ENCODE measurements at regions not wholly inside any gene's neighbourhood (a gene's known extent, or its start where the extent isn't known, plus 50 kb on each side); places are given as distances from the start of the nearest gene placed in this dataset.

GRCh38 chr13:92938486-92939020 is 288.1 kb upstream of the GPC6 start:
- intact Hi-C loops (cut with DNase I) = no loop called here
- H3K27me3 ChIP-seq = no peaks in the 10 kb centered on the region
- no peaks in the 10 kb centered on the region for H3K9me3 ChIP-seq
- ATAC-seq = no peak
- no peak overlapping the region for H3K4me3 ChIP-seq
- no peak overlapping the region for H3K27ac ChIP-seq
- no peaks in the 10 kb centered on the region for H3K36me3 ChIP-seq
- DNase-seq = peak in 1 of 4 donors; percentile 15
- no peak for TF ChIP-seq CTCF (IDR thresholded peaks at IDR 0.05)
- H3K4me1 ChIP-seq = no peaks in the 10 kb centered on the region

GRCh38 chr13:92941167-92941566 is 285.4 kb upstream of the GPC6 start:
- peak; percentile 69 for ATAC-seq

GRCh38 chr13:92947770-92948434 is 278.7 kb upstream of the GPC6 start:
- ATAC-seq = no peak
- H3K9me3 ChIP-seq = peaks cover 0 to 4% of the 10 kb centered on the region in 2 donors
- H3K27me3 ChIP-seq = no peaks in the 10 kb centered on the region
- intact Hi-C loops (cut with DNase I) = no loop called here
- no peak overlapping the region for H3K4me3 ChIP-seq
- no peaks in the 10 kb centered on the region for H3K4me1 ChIP-seq
- no peaks in the 10 kb centered on the region for H3K36me3 ChIP-seq
- TF ChIP-seq CTCF (IDR thresholded peaks at IDR 0.05) = no peak
- DNase-seq = no peak
- H3K27ac ChIP-seq = no peak overlapping the region

More at GRCh38 chr13:92941167-92941566, 285.4 kb upstream of the GPC6 start:
- Histone ChIP-seq H3K27me3 (no peaks in the 10 kb centered on the region), H3K9me3 (no peaks in the 10 kb centered on the region), H3K4me3 (no peak overlapping the region), H3K36me3 (no peaks in the 10 kb centered on the region), H3K27ac (no peak overlapping the region), H3K4me1 (no peaks in the 10 kb centered on the region)
- DNase-seq = no peak
- TF ChIP-seq CTCF (IDR thresholded peaks at IDR 0.05) = no peak
- intact Hi-C loops (cut with DNase I) = no loop called here

GRCh38 chr13:92950771-92951170 is 275.8 kb upstream of the GPC6 start:
- H3K27me3 ChIP-seq = no peaks in the 10 kb centered on the region
- no peak for ATAC-seq
- TF ChIP-seq CTCF (IDR thresholded peaks at IDR 0.05) = no peak
- DNase-seq = no peak
- no peaks in the 10 kb centered on the region for H3K36me3 ChIP-seq
- no peak overlapping the region for H3K4me3 ChIP-seq
- intact Hi-C loops (cut with DNase I) = no loop called here
- H3K27ac ChIP-seq = no peak overlapping the region
- no peaks in the 10 kb centered on the region for H3K4me1 ChIP-seq
- H3K9me3 ChIP-seq = peaks cover 0 to 6% of the 10 kb centered on the region in 2 donors

- DNase-seq = no peak
- intact Hi-C loops (cut with DNase I) = no loop called here
- no peak overlapping the region for H3K4me3 ChIP-seq
- H3K36me3 ChIP-seq = no peaks in the 10 kb centered on the region
- peaks cover 0 to 6% of the 10 kb centered on the region in 2 donors for H3K9me3 ChIP-seq
- no peaks in the 10 kb centered on the region for H3K27me3 ChIP-seq
- H3K4me1 ChIP-seq = no peaks in the 10 kb centered on the region
- H3K27ac ChIP-seq = no peak overlapping the region
- TF ChIP-seq CTCF (IDR thresholded peaks at IDR 0.05) = no peak
- no peak for ATAC-seq
These were observed 275.2 kb upstream of the GPC6 start for GRCh38 chr13:92951273-92951890.

All from left lung (tissue), 4 donors.